HepG2 (cell line): ENCODE measurements at regions not wholly inside any gene's neighbourhood (a gene's known extent, or its start where the extent isn't known, plus 50 kb on each side); places are given as distances from the start of the nearest gene placed in this dataset.
"Not testable (repeated sequence)": the region's sequence is repeated elsewhere in the genome, so short reads cannot be mapped to it uniquely, and the experiment has no call there.

Experiments
- CTCF ChIP-seq: sonication (generic); formaldehyde crosslinking; IDR thresholded peaks from 2 replicates; pipeline ENCODE4 v1.5.0; 2020; ENCODE audit warnings: mild to moderate bottlenecking, missing genetic modification reagents, moderate library complexity
- POLR2AphosphoS5 ChIP-seq: IDR thresholded peaks from 2 replicates; pipeline ENCODE4 v1.6.1; 2012; ENCODE audit warnings: low read depth, low read length
- TBX3 ChIP-seq: fragments of 450-650 bp; IDR thresholded peaks from 2 replicates; pipeline ENCODE4 v1.6.1; 2017; ENCODE audit warnings: antibody characterized with exemption, mild to moderate bottlenecking, inconsistent platforms, borderline replicate concordance

- not testable (repeated sequence) for TF ChIP-seq TBX3; CTCF (CRISPR knock-in tag); POLR2AphosphoS5
Measured at GRCh38 chrY:9762443-9762842, 234.8 kb downstream of the TSPY10 start.
